ENCODE measurements at regions not wholly inside any gene's neighbourhood (a gene's known extent, or its start where the extent isn't known, plus 50 kb on each side); places are given as distances from the start of the nearest gene placed in this dataset.

DNA sequence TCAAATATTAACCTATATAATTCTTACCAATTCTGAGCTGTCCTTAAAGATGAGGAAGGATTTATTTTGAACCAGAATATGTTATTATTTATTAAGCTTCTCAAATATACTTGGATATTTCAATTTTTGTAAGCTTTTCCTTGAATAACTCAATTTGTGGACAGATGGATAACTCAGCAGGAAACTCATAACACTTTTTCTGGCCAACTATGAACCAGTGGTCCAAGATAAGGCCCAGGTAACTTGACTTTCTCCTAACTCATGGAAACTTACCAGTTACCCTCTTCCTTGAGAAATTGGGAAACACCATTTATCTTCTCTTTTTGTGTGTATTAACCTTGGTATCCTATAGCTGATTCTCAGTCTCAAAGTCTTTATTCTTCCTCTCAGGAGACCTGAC, 427.5 kb upstream of the SYNCRIP start:
- TF ChIP-seq EGR1 (IDR thresholded peaks at IDR 0.05) = no peak
- TF ChIP-seq, protein P1, sequence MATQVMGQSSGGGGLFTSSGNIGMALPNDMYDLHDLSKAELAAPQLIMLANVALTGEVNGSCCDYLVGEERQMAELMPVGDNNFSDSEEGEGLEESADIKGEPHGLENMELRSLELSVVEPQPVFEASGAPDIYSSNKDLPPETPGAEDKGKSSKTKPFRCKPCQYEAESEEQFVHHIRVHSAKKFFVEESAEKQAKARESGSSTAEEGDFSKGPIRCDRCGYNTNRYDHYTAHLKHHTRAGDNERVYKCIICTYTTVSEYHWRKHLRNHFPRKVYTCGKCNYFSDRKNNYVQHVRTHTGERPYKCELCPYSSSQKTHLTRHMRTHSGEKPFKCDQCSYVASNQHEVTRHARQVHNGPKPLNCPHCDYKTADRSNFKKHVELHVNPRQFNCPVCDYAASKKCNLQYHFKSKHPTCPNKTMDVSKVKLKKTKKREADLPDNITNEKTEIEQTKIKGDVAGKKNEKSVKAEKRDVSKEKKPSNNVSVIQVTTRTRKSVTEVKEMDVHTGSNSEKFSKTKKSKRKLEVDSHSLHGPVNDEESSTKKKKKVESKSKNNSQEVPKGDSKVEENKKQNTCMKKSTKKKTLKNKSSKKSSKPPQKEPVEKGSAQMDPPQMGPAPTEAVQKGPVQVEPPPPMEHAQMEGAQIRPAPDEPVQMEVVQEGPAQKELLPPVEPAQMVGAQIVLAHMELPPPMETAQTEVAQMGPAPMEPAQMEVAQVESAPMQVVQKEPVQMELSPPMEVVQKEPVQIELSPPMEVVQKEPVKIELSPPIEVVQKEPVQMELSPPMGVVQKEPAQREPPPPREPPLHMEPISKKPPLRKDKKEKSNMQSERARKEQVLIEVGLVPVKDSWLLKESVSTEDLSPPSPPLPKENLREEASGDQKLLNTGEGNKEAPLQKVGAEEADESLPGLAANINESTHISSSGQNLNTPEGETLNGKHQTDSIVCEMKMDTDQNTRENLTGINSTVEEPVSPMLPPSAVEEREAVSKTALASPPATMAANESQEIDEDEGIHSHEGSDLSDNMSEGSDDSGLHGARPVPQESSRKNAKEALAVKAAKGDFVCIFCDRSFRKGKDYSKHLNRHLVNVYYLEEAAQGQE (IDR thresholded peaks at IDR 0.05; ENCODE audit: low read depth) = no peak
- TF ChIP-seq, protein P2, sequence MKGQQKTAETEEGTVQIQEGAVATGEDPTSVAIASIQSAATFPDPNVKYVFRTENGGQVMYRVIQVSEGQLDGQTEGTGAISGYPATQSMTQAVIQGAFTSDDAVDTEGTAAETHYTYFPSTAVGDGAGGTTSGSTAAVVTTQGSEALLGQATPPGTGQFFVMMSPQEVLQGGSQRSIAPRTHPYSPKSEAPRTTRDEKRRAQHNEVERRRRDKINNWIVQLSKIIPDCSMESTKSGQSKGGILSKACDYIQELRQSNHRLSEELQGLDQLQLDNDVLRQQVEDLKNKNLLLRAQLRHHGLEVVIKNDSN (IDR thresholded peaks at IDR 0.05) = no peak
- TF ChIP-seq TCF12 (IDR thresholded peaks at IDR 0.05; ENCODE audit: low read depth) = no peak
- TF ChIP-seq FOXM1 (IDR thresholded peaks at IDR 0.05; ENCODE audit: borderline replicate concordance, low read depth) = no peak
- TF ChIP-seq RAD21 (IDR thresholded peaks at IDR 0.05; ENCODE audit: low read depth) = no peak
- no peak for TF ChIP-seq EP300 (IDR thresholded peaks at IDR 0.05; ENCODE audit: borderline replicate concordance)
- TF ChIP-seq NFIC (IDR thresholded peaks at IDR 0.05) = no peak
- no peak for TF ChIP-seq TAF1 (IDR thresholded peaks at IDR 0.05; ENCODE audit: low read depth)
- TF ChIP-seq ZBTB7A (IDR thresholded peaks at IDR 0.05; ENCODE audit: low read depth) = no peak

- no peak for TF ChIP-seq CREB1 (IDR thresholded peaks at IDR 0.05; ENCODE audit: low read depth)
- TF ChIP-seq RAD21 (IDR thresholded peaks at IDR 0.05; ENCODE audit: low read depth) = no peak
- no peak for TF ChIP-seq CEBPB (IDR thresholded peaks at IDR 0.05)
These were observed 402.4 kb upstream of the SYNCRIP start for GRCh38 chr6:86045038-86045437.

DNA sequence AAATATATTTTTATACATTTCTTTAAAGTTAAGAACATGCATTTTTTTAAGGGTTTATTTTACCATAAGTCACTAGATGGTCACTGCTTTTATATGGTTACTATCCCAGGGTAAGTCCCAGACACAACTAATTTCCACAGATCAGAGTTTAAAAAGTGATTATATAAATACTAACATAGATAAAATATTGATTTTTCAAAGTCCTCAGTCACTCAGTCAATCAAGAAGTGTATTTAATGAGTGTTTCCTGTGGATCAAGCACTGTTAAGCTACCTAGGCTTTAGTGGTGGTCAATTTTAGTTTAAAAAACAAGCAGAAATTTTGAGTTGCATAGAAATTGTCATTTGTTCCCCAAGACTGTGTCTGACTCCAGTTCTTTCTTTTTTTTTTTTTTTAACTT, 399.5 kb upstream of the SYNCRIP start:
- TF ChIP-seq TAF1 (IDR thresholded peaks at IDR 0.05; ENCODE audit: low read depth) (no peak), EGR1 (IDR thresholded peaks at IDR 0.05) (no peak), YY1 (IDR thresholded peaks at IDR 0.05; ENCODE audit: low read depth) (no peak), FOXM1 (IDR thresholded peaks at IDR 0.05; ENCODE audit: borderline replicate concordance, low read depth) (no peak), CREB1 (IDR thresholded peaks at IDR 0.05; ENCODE audit: low read depth) (no peak), TEAD4 (IDR thresholded peaks at IDR 0.05) (no peak)
- TF ChIP-seq, protein P2 (IDR thresholded peaks at IDR 0.05) = no peak
- TF ChIP-seq, protein P3, sequence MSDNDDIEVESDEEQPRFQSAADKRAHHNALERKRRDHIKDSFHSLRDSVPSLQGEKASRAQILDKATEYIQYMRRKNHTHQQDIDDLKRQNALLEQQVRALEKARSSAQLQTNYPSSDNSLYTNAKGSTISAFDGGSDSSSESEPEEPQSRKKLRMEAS (IDR thresholded peaks at IDR 0.05) = no peak

- no peak for TF ChIP-seq CEBPB (IDR thresholded peaks at IDR 0.05)
- TF ChIP-seq NFIC (IDR thresholded peaks at IDR 0.05) = no peak
These were observed 389.0 kb upstream of the SYNCRIP start for GRCh38 chr6:86031713-86032112.

GRCh38 chr6:86030875-86031274, 388.2 kb upstream of the SYNCRIP start:
- TF ChIP-seq TCF12 (IDR thresholded peaks at IDR 0.05; ENCODE audit: low read depth) (no peak), FOXM1 (IDR thresholded peaks at IDR 0.05; ENCODE audit: borderline replicate concordance, low read depth) (no peak), TAF1 (IDR thresholded peaks at IDR 0.05; ENCODE audit: low read depth) (no peak), CEBPB (IDR thresholded peaks at IDR 0.05) (no peak), EP300 (IDR thresholded peaks at IDR 0.05; ENCODE audit: borderline replicate concordance) (no peak), CREB1 (IDR thresholded peaks at IDR 0.05; ENCODE audit: low read depth) (no peak), RAD21 (IDR thresholded peaks at IDR 0.05; ENCODE audit: low read depth) (no peak), YY1 (IDR thresholded peaks at IDR 0.05; ENCODE audit: low read depth) (no peak)
- TF ChIP-seq, protein P3 (IDR thresholded peaks at IDR 0.05) = no peak
- TF ChIP-seq, protein P2 (IDR thresholded peaks at IDR 0.05) = no peak

DNA sequence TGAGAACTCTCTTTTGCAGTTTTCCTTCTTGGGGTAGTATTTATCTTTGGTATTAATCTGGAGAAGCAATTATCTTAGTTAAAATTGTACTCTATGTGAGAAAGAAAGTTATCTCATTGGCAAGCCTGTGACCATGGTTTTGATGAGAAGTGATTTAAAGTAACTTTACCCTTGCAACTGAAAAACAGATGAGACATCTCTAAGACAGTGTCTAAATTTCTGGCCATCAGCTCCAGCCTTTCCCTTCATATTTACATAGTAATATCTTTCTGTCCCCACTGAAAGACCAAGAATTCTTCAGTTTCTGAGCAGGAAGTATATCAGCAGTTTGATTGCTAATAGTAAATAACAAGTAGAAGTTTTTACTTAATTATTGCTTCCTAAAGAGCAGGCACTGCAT, 386.1 kb upstream of the SYNCRIP start:
- TF ChIP-seq CEBPB (IDR thresholded peaks at IDR 0.05) (no peak), EGR1 (IDR thresholded peaks at IDR 0.05) (no peak), YY1 (IDR thresholded peaks at IDR 0.05; ENCODE audit: low read depth) (no peak), FOXM1 (IDR thresholded peaks at IDR 0.05; ENCODE audit: borderline replicate concordance, low read depth) (no peak), TAF1 (IDR thresholded peaks at IDR 0.05; ENCODE audit: low read depth) (no peak), TCF12 (IDR thresholded peaks at IDR 0.05; ENCODE audit: low read depth) (no peak), ZBTB7A (IDR thresholded peaks at IDR 0.05; ENCODE audit: low read depth) (no peak), RAD21 (IDR thresholded peaks at IDR 0.05; ENCODE audit: low read depth) (no peak), NFIC (IDR thresholded peaks at IDR 0.05) (no peak), TEAD4 (IDR thresholded peaks at IDR 0.05) (no peak), CREB1 (IDR thresholded peaks at IDR 0.05; ENCODE audit: low read depth) (no peak)
- TF ChIP-seq, protein P1 (IDR thresholded peaks at IDR 0.05; ENCODE audit: low read depth) = no peak
- TF ChIP-seq, protein P3 (IDR thresholded peaks at IDR 0.05) = no peak
- TF ChIP-seq, protein P2 (IDR thresholded peaks at IDR 0.05) = no peak
